Gastroesophageal sphincter (tissue), 3 donors: ENCODE measurements at regions not wholly inside any gene's neighbourhood (a gene's known extent, or its start where the extent isn't known, plus 50 kb on each side); places are given as distances from the start of the nearest gene placed in this dataset.

Source experiments
- CTCF ChIP-seq, 4 experiments: fragments of 200-600 bp in 2 of 4; fragments of 450-650 bp in 2 of 4; sonication (generic) in 1 of 4; IDR thresholded peaks; one replicate each; pipeline ENCODE4 v1.5.1; 2017 to 2019; ENCODE audit warnings: antibody characterized with exemption in 4 of 4, mild to moderate bottlenecking in 2 of 4, moderate library complexity in 2 of 4
- POLR2A ChIP-seq, 2 donors: fragments of 450-650 bp; IDR thresholded peaks; one replicate each; pipeline ENCODE4 v1.6.1; 2017; ENCODE audit warnings: antibody characterized with exemption in 2 of 2, mild to moderate bottlenecking in 2 of 2, moderate library complexity in 1 of 2
- POLR2AphosphoS5 ChIP-seq: sonication (generic); formaldehyde crosslinking; IDR thresholded peaks from one replicate; pipeline ENCODE4 v1.6.1; 2017; ENCODE audit warnings: antibody characterized with exemption

DNA sequence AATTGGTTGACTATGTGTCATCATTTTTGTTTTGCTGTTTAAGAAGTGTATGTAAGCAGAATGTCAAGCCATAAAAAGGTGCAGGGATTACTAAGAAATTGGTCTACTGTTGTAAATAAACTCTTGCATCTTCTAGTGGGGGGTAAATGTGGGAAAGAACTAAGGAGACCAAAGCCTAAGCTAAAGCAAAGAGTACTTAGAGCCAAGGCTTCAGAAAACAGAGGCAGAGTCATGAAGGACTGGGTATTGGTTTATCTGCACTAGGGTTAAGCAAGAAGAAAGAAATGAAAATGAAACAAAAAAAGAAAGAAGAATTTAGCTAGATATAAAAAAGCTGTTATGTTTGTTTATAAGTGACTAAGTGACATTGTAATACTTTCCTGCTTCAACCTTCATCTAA is 628.1 kb downstream of the METTL15 start:
- no peak for TF ChIP-seq CTCF (IDR thresholded peaks at IDR 0.05)
- no peak for TF ChIP-seq POLR2A (IDR thresholded peaks at IDR 0.05)
- no peak for TF ChIP-seq POLR2AphosphoS5
